ENCODE measurements at regions not wholly inside any gene's neighbourhood (a gene's known extent, or its start where the extent isn't known, plus 50 kb on each side); places are given as distances from the start of the nearest gene placed in this dataset.

GRCh38 chr18:40061086-40061485 lies 1893.9 kb upstream of the PIK3C3 start:
- DNase-seq (ENCODE audit: low read depth), result no peak

GRCh38 chr18:40060562-40060961 lies 1894.5 kb upstream of the PIK3C3 start:
- DNase-seq (ENCODE audit: low read depth), result no peak

- DNase-seq (ENCODE audit: low read depth), result no peak
Measured at GRCh38 chr18:40058811-40059570, 1896.0 kb upstream of the PIK3C3 start.

- DNase-seq (ENCODE audit: low read depth), result no peak
Measured at GRCh38 chr18:40056079-40056692, 1898.8 kb upstream of the PIK3C3 start.

- DNase-seq (ENCODE audit: low read depth), result peak; percentile 1
Measured at GRCh38 chr18:40055262-40055661, 1899.8 kb upstream of the PIK3C3 start.

- DNase-seq (ENCODE audit: low read depth), result no peak
Measured at GRCh38 chr18:40049716-40050115, 1905.3 kb upstream of the PIK3C3 start.

GRCh38 chr18:40048886-40049650 lies 1906.0 kb upstream of the PIK3C3 start:
- no peak for DNase-seq (ENCODE audit: low read depth)

- no peak for DNase-seq (ENCODE audit: low read depth)
Measured at GRCh38 chr18:40048253-40048652, 1906.8 kb upstream of the PIK3C3 start.

- DNase-seq (ENCODE audit: low read depth), result no peak
Measured at GRCh38 chr18:40046596-40046995, 1908.4 kb upstream of the PIK3C3 start.

GRCh38 chr18:40041951-40042350 lies 1913.1 kb upstream of the PIK3C3 start:
- no peak for DNase-seq (ENCODE audit: low read depth)

GRCh38 chr18:40040574-40040973 lies 1914.5 kb upstream of the PIK3C3 start:
- no peak for DNase-seq (ENCODE audit: low read depth)

- DNase-seq (ENCODE audit: low read depth), result no peak
Measured at GRCh38 chr18:40037356-40037755, 1917.7 kb upstream of the PIK3C3 start.

- no peak for DNase-seq (ENCODE audit: low read depth)
Measured at GRCh38 chr18:40036861-40037260, 1918.2 kb upstream of the PIK3C3 start.

- DNase-seq (ENCODE audit: low read depth), result no peak
Measured at GRCh38 chr18:40035966-40036365, 1919.1 kb upstream of the PIK3C3 start.

GRCh38 chr18:40032076-40032475 lies 1923.0 kb upstream of the PIK3C3 start:
- DNase-seq (ENCODE audit: low read depth), result no peak

- DNase-seq (ENCODE audit: low read depth), result no peak
Measured at GRCh38 chr18:40031435-40031834, 1923.6 kb upstream of the PIK3C3 start.

GRCh38 chr18:40019797-40020392 lies 1935.1 kb upstream of the PIK3C3 start:
- DNase-seq (ENCODE audit: low read depth), result no peak

- DNase-seq (ENCODE audit: low read depth), result no peak
Measured at GRCh38 chr18:40018266-40018665, 1936.8 kb upstream of the PIK3C3 start.

- no peak for DNase-seq (ENCODE audit: low read depth)
Measured at GRCh38 chr18:40017021-40017420, 1938.0 kb upstream of the PIK3C3 start.

GRCh38 chr18:40016405-40016804 lies 1938.6 kb upstream of the PIK3C3 start:
- DNase-seq (ENCODE audit: low read depth), result no peak

- peak; percentile 36 for DNase-seq (ENCODE audit: low read depth)
Measured at GRCh38 chr18:40013001-40013609, 1941.9 kb upstream of the PIK3C3 start.

- no peak for DNase-seq (ENCODE audit: low read depth)
Measured at GRCh38 chr18:40011201-40011600, 1943.8 kb upstream of the PIK3C3 start.
